Astrocyte (in vitro differentiated cells and primary cell): ENCODE measurements at regions not wholly inside any gene's neighbourhood (a gene's known extent, or its start where the extent isn't known, plus 50 kb on each side); places are given as distances from the start of the nearest gene placed in this dataset.

ENCODE experiments used
- DNase-seq: peaks from one replicate; pipeline ENCODE4 v3.0.0-alpha.2; 2010; ENCODE audit warnings: low read depth
- FAIRE-seq: peaks from 2 replicates; lab custom pipeline; 2011; peaks lifted over from hg19 to GRCh38; lab: Jason Lieb, UNC
- H2AFZ ChIP-seq: 2 replicates; pipeline ENCODE4 v1.6.0; 2012; ENCODE audit warnings: low read depth, low read length, inconsistent platforms
- H3K27ac ChIP-seq: 2 replicates; pipeline ENCODE4 v1.5.1; 2011; ENCODE audit warnings: low read depth, low read length, inconsistent platforms
- H3K27me3 ChIP-seq: 2 replicates; pipeline ENCODE4 v1.6.0; 2011; ENCODE audit warnings: low read length, inconsistent platforms; ENCODE audit not compliant: insufficient read depth
- H3K36me3 ChIP-seq: 2 replicates; pipeline ENCODE4 v1.5.1; 2011; ENCODE audit warnings: low read length, inconsistent platforms; ENCODE audit not compliant: insufficient read depth
- H3K4me1 ChIP-seq: 2 replicates; pipeline ENCODE4 v1.5.1; 2011; ENCODE audit warnings: low read length, inconsistent platforms; ENCODE audit not compliant: insufficient read depth
- H3K4me2 ChIP-seq: 2 replicates; pipeline ENCODE4 v1.6.0; 2012; ENCODE audit warnings: low read length, inconsistent platforms
- H3K4me3 ChIP-seq: 2 replicates; pipeline ENCODE4 v1.5.1; 2011; ENCODE audit warnings: low read depth, mild to moderate bottlenecking, low read length, inconsistent platforms; ENCODE audit not compliant: insufficient read depth
- H3K79me2 ChIP-seq: 2 replicates; pipeline ENCODE4 v1.6.0; 2012; ENCODE audit warnings: mild to moderate bottlenecking, low read length, inconsistent platforms; ENCODE audit not compliant: insufficient read depth
- H3K9ac ChIP-seq: 2 replicates; pipeline ENCODE4 v1.6.0; 2012; ENCODE audit warnings: mild to moderate bottlenecking, low read length, inconsistent platforms
- H3K9me3 ChIP-seq: 2 replicates; pipeline ENCODE4 v1.5.1; 2012; ENCODE audit warnings: low read depth, mild to moderate bottlenecking, low read length, inconsistent platforms; ENCODE audit not compliant: insufficient read depth
- H4K20me1 ChIP-seq: 2 replicates; pipeline ENCODE4 v1.6.0; 2012; ENCODE audit warnings: low read length, inconsistent platforms; ENCODE audit not compliant: insufficient read depth
- H3K27ac Mint-ChIP-seq: one replicate; pipeline ENCODE4 v1.8.0; 2021; ENCODE audit warnings: mild to moderate bottlenecking, mixed read lengths; ENCODE audit not compliant: unreplicated experiment
- H3K27me3 Mint-ChIP-seq: one replicate; pipeline ENCODE4 v1.8.0; 2021; ENCODE audit warnings: low read depth, mixed read lengths; ENCODE audit not compliant: unreplicated experiment
- H3K36me3 Mint-ChIP-seq: one replicate; pipeline ENCODE4 v1.8.0; 2021; ENCODE audit warnings: low read depth, mixed read lengths; ENCODE audit not compliant: unreplicated experiment
- H3K4me1 Mint-ChIP-seq: one replicate; pipeline ENCODE4 v1.8.0; 2021; ENCODE audit warnings: low read depth, mixed read lengths; ENCODE audit not compliant: unreplicated experiment
- H3K4me3 Mint-ChIP-seq: one replicate; pipeline ENCODE4 v1.8.0; 2021; ENCODE audit warnings: mild to moderate bottlenecking, moderate library complexity, mixed read lengths; ENCODE audit not compliant: unreplicated experiment
- H3K9me3 Mint-ChIP-seq: one replicate; pipeline ENCODE4 v1.8.0; 2021; ENCODE audit warnings: mild to moderate bottlenecking, mixed read lengths; ENCODE audit not compliant: unreplicated experiment
- EZH2 ChIP-seq: IDR thresholded peaks from 2 replicates; pipeline ENCODE4 v1.6.1; 2012; ENCODE audit warnings: mild to moderate bottlenecking, low read length, inconsistent platforms; ENCODE audit not compliant: insufficient read depth
- TF ChIP-seq, protein P1 (sequence below): IDR thresholded peaks from 2 replicates; pipeline ENCODE4 v1.5.1; 2011; ENCODE audit warnings: low read depth, mild to moderate bottlenecking, inconsistent platforms, low read length, moderate library complexity; ENCODE audit not compliant: insufficient read depth

DNA sequence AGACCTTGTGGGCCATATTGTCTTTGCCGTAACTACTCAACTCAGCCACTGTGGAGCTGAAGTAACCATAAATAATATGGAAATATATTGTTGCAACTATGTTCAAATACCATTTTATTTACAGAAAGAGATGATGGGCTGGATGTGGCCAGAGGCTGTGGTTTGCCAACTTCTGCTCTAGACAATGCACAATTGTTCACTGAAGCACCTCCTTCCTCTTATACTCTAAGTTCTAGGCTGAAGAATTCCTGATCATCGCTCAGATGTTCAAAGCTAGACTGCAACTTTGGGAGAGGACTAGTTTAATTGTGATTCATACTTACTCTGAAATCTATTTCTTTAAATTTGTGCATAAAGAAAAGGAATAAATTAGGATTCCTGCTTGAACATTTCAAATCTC, 245.0 kb downstream of the TAF11L14 start:
- no peaks in the 10 kb centered on the region for H3K27me3 ChIP-seq
- no peak overlapping the region for H3K4me3 ChIP-seq
- DNase-seq (no peak), FAIRE-seq (no peak)
- H3K27ac Mint-ChIP-seq, result no peak overlapping the region
- no peak overlapping the region for H2AFZ ChIP-seq
- H3K9me3 Mint-ChIP-seq, result no peaks in the 10 kb centered on the region
- no peak for TF ChIP-seq EZH2
- TF ChIP-seq, protein P1, sequence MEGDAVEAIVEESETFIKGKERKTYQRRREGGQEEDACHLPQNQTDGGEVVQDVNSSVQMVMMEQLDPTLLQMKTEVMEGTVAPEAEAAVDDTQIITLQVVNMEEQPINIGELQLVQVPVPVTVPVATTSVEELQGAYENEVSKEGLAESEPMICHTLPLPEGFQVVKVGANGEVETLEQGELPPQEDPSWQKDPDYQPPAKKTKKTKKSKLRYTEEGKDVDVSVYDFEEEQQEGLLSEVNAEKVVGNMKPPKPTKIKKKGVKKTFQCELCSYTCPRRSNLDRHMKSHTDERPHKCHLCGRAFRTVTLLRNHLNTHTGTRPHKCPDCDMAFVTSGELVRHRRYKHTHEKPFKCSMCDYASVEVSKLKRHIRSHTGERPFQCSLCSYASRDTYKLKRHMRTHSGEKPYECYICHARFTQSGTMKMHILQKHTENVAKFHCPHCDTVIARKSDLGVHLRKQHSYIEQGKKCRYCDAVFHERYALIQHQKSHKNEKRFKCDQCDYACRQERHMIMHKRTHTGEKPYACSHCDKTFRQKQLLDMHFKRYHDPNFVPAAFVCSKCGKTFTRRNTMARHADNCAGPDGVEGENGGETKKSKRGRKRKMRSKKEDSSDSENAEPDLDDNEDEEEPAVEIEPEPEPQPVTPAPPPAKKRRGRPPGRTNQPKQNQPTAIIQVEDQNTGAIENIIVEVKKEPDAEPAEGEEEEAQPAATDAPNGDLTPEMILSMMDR, result no peak
- H3K36me3 Mint-ChIP-seq, result no peaks in the 10 kb centered on the region
- H3K4me3 Mint-ChIP-seq, result no peak overlapping the region
- H3K27me3 Mint-ChIP-seq, result no peaks in the 10 kb centered on the region
- H3K36me3 ChIP-seq, result no peaks in the 10 kb centered on the region
- peaks cover 2% of the 10 kb centered on the region for H3K4me1 Mint-ChIP-seq
- no peaks in the 10 kb centered on the region for H4K20me1 ChIP-seq
- no peak overlapping the region for H3K27ac ChIP-seq
- no peaks in the 10 kb centered on the region for H3K4me1 ChIP-seq
- H3K9me3 ChIP-seq, result no peaks in the 10 kb centered on the region
- no peaks in the 10 kb centered on the region for H3K79me2 ChIP-seq
- no peak overlapping the region for H3K4me2 ChIP-seq
- H3K9ac ChIP-seq, result no peak overlapping the region

DNA sequence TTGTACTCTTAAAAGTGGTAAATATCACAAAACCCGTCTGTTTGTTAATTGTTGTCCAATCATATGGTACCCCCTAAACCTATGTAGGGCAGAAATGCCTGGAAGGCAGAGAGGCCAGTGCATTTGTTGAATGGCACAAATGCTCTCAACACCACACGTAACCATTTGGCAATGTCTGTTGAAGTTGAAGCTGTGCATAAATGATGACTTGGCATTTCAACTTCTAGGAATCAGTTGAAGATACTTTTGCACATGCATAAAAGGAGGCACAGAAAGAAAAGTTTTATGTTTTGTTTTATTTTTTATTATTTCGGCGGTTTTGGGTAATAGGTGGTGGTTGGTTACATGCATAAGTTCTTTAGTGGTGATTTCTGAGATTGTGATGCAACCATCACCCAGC, 246.6 kb downstream of the TAF11L14 start:
- no peaks in the 10 kb centered on the region for H3K4me1 ChIP-seq
- H3K27ac Mint-ChIP-seq, result no peak overlapping the region
- no peaks in the 10 kb centered on the region for H3K36me3 ChIP-seq
- H3K27me3 Mint-ChIP-seq, result no peaks in the 10 kb centered on the region
- H3K4me2 ChIP-seq, result no peak overlapping the region
- H3K9me3 Mint-ChIP-seq, result no peaks in the 10 kb centered on the region
- no peak overlapping the region for H3K4me3 Mint-ChIP-seq
- no peaks in the 10 kb centered on the region for H3K27me3 ChIP-seq
- H3K4me1 Mint-ChIP-seq, result peaks cover 2% of the 10 kb centered on the region
- no peaks in the 10 kb centered on the region for H3K9me3 ChIP-seq
- H3K9ac ChIP-seq, result no peak overlapping the region
- no peaks in the 10 kb centered on the region for H3K36me3 Mint-ChIP-seq
- no peak overlapping the region for H3K4me3 ChIP-seq
- H3K27ac ChIP-seq, result no peak overlapping the region
- H2AFZ ChIP-seq, result no peak overlapping the region
- no peaks in the 10 kb centered on the region for H3K79me2 ChIP-seq
- no peaks in the 10 kb centered on the region for H4K20me1 ChIP-seq
- no peak for DNase-seq
- TF ChIP-seq, protein P1, result no peak
- no peak for TF ChIP-seq EZH2
- FAIRE-seq, result no peak

DNA sequence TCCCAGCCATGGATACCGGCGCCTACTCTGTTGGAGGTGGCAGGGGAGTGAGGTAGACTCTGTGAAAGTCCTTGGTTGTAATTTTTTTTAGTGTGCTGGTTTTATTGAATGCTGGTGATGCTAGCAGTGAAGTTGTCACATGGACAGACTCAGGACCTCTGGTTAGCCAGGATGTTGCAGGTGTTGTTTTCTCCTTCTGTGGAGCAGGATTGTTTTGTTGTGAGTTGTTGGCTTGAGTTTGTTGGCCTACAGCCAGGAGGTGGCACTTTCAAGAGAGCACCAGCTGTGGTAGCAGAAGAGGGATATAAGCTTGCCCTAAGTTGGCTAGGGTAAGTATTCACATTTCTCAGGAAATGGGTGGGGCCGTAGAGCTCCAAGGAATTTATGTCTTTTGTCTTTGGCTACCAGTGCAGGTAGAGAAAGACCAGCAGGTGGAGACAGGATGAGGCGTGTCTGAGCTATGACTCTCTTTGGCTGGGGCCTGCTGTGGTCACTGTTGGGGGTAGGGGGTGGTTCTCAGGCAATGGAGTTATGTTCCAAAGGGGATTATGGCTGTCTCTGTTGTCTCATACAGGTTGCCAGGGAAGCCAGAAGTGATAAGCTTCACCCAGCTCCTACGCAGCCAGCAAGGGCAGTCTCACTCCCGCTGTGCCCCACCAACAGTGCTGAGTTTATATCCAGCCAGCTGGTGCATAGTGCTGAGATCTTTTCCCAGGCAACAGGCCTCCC, 248.7 kb downstream of the TAF11L14 start:
- peaks cover 2% of the 10 kb centered on the region for H3K4me1 Mint-ChIP-seq
- Histone ChIP-seq H3K4me1 (no peaks in the 10 kb centered on the region), H3K4me3 (no peak overlapping the region), H4K20me1 (no peaks in the 10 kb centered on the region), H3K27ac (no peak overlapping the region), H3K27me3 (no peaks in the 10 kb centered on the region), H3K9me3 (no peaks in the 10 kb centered on the region), H3K4me2 (no peak overlapping the region), H3K36me3 (no peaks in the 10 kb centered on the region), H3K79me2 (no peaks in the 10 kb centered on the region), H2AFZ (no peak overlapping the region), H3K9ac (no peak overlapping the region)
- FAIRE-seq (no peak), DNase-seq (peak; percentile 2)
- H3K36me3 Mint-ChIP-seq, result no peaks in the 10 kb centered on the region
- no peak overlapping the region for H3K4me3 Mint-ChIP-seq
- H3K27ac Mint-ChIP-seq, result no peak overlapping the region
- H3K9me3 Mint-ChIP-seq, result peaks cover 2% of the 10 kb centered on the region
- TF ChIP-seq, protein P1, result no peak
- TF ChIP-seq EZH2, result no peak
- H3K27me3 Mint-ChIP-seq, result no peaks in the 10 kb centered on the region
